Lung (tissue), 11 donors: ENCODE measurements at regions not wholly inside any gene's neighbourhood (a gene's known extent, or its start where the extent isn't known, plus 50 kb on each side); places are given as distances from the start of the nearest gene placed in this dataset.

Experiments
- ATAC-seq: fragments of 200-7000 bp; cut with Tn5 transposase; one replicate; pipeline ENCODE4 v1.9.1; 2020; ENCODE audit warnings: moderate number of reproducible peaks; ENCODE audit not compliant: insufficient read depth, low FRiP score
- DNase-seq, 3 donors: peaks; one replicate each; pipeline ENCODE4 v3.0.0-alpha.2; 2013 to 2017
- H3K27ac ChIP-seq, 2 donors: one replicate each; pipeline ENCODE4 v1.5.1; 2013; ENCODE audit warnings: mild to moderate bottlenecking in 2 of 2, moderate library complexity in 2 of 2, control low read depth in 1 of 2, inconsistent platforms in 1 of 2, low read depth in 1 of 2, low read length in 1 of 2
- H3K27me3 ChIP-seq, 3 donors: one replicate each; pipeline ENCODE4 v1.5.1; 2013; ENCODE audit warnings: low read length in 2 of 3; ENCODE audit not compliant: control insufficient read depth in 3 of 3, insufficient read depth in 3 of 3
- H3K36me3 ChIP-seq, 4 donors: one replicate each; pipeline ENCODE4 v1.5.1; 2013; ENCODE audit warnings: low read length in 4 of 4, mild to moderate bottlenecking in 1 of 4, moderate library complexity in 1 of 4; ENCODE audit not compliant: control insufficient read depth in 4 of 4, insufficient read depth in 4 of 4
- H3K4me1 ChIP-seq, 5 donors: one replicate each; pipeline ENCODE4 v1.5.1; 2013; ENCODE audit warnings: low read length in 5 of 5, mild to moderate bottlenecking in 2 of 5, moderate library complexity in 1 of 5; ENCODE audit not compliant: control insufficient read depth in 5 of 5, insufficient read depth in 5 of 5
- H3K4me3 ChIP-seq: one replicate; pipeline ENCODE4 v1.5.1; 2013; ENCODE audit warnings: mild to moderate bottlenecking, control low read depth, moderate library complexity
- H3K9ac ChIP-seq, 2 donors: one replicate each; pipeline ENCODE4 v1.5.1; 2013; ENCODE audit warnings: low read length in 2 of 2, control low read depth in 1 of 2; ENCODE audit not compliant: insufficient read depth in 1 of 2
- H3K9me3 ChIP-seq, 4 donors: one replicate each; pipeline ENCODE4 v1.5.1; 2013; ENCODE audit warnings: low read length in 3 of 4, mild to moderate bottlenecking in 1 of 4, moderate library complexity in 1 of 4; ENCODE audit not compliant: control insufficient read depth in 4 of 4, insufficient read depth in 3 of 4
- CTCF ChIP-seq: IDR thresholded peaks from 2 replicates; pipeline ENCODE4 v1.5.1; 2012; ENCODE audit warnings: mild to moderate bottlenecking; ENCODE audit errors: control extremely low read depth, extremely low read depth
- WGBS, 2 donors: extraction: QIAGEN DNeasy Blood & Tissue Kit; methylation state at CpG; one replicate each; pipeline ENCODE4 v1.1.7; 2013; 5-methylcytosine and 5-hydroxymethylcytosine counted together
- donor health status: control.
- donor health status: control.
- donor health status: Bipolar disorder and iron deficiency.
- donor health status: healthy.
- donor health status: DM: yes; HTN: yes; CAD: no.

GRCh38 chr3:189548053-189548452 is 83.1 kb upstream of the TP63 start:
- H3K36me3 ChIP-seq = no peaks in the 10 kb centered on the region
- no peak overlapping the region for H3K4me3 ChIP-seq
- no peak for ATAC-seq
- no peak overlapping the region for H3K9ac ChIP-seq
- no peaks in the 10 kb centered on the region for H3K4me1 ChIP-seq
- H3K9me3 ChIP-seq = no peaks in the 10 kb centered on the region
- H3K27me3 ChIP-seq = no peaks in the 10 kb centered on the region
- TF ChIP-seq CTCF = no peak
- DNase-seq = no peak
- no peak overlapping the region for H3K27ac ChIP-seq

GRCh38 chr3:189551007-189551406 is 80.2 kb upstream of the TP63 start:
- no peak overlapping the region for H3K27ac ChIP-seq
- ATAC-seq = no peak

GRCh38 chr3:189554868-189555557 is 76.2 kb upstream of the TP63 start:
- H3K27me3 ChIP-seq = no peaks in the 10 kb centered on the region
- no peak overlapping the region for H3K9ac ChIP-seq
- no peaks in the 10 kb centered on the region for H3K9me3 ChIP-seq
- no peaks in the 10 kb centered on the region for H3K36me3 ChIP-seq
- H3K4me1 ChIP-seq = no peaks in the 10 kb centered on the region
- no peak for ATAC-seq
- WGBS, 2 donors = 62 to 76% methylated on average over 7 to 8 of the region's 8 CpGs
- H3K4me3 ChIP-seq = no peak overlapping the region
- no peak overlapping the region for H3K27ac ChIP-seq
- DNase-seq = no peak
- TF ChIP-seq CTCF = no peak

More at GRCh38 chr3:189551007-189551406, 80.2 kb upstream of the TP63 start:
- Histone ChIP-seq H3K9ac (no peak overlapping the region), H3K4me1 (no peaks in the 10 kb centered on the region), H3K4me3 (no peak overlapping the region), H3K36me3 (no peaks in the 10 kb centered on the region), H3K9me3 (no peaks in the 10 kb centered on the region), H3K27me3 (no peaks in the 10 kb centered on the region)
- no peak for TF ChIP-seq CTCF
- DNase-seq = no peak
- 44 to 45% methylated on average over 2 of the region's 2 CpGs for WGBS, 2 donors

GRCh38 chr3:189555558-189555881 is 75.7 kb upstream of the TP63 start:
- no peak for TF ChIP-seq CTCF
- H3K4me3 ChIP-seq = no peak overlapping the region
- H3K9ac ChIP-seq = no peak overlapping the region
- no peaks in the 10 kb centered on the region for H3K36me3 ChIP-seq
- H3K27ac ChIP-seq = no peak overlapping the region
- no peaks in the 10 kb centered on the region for H3K4me1 ChIP-seq
- 62 to 75% methylated on average over 1 of the region's 1 CpG for WGBS, 2 donors
- H3K9me3 ChIP-seq = no peaks in the 10 kb centered on the region
- no peaks in the 10 kb centered on the region for H3K27me3 ChIP-seq
- ATAC-seq (no peak), DNase-seq (no peak)
